Uterus (tissue), 2 donors: ENCODE measurements at regions not wholly inside any gene's neighbourhood (a gene's known extent, or its start where the extent isn't known, plus 50 kb on each side); places are given as distances from the start of the nearest gene placed in this dataset.

ENCODE experiments used
- POLR2A ChIP-seq, 2 donors: fragments of 450-650 bp; IDR thresholded peaks; one replicate each; pipeline ENCODE4 v1.6.1; 2016; ENCODE audit warnings: antibody characterized with exemption in 2 of 2, mild to moderate bottlenecking in 1 of 2, moderate library complexity in 1 of 2
- TF ChIP-seq, protein P1 (sequence below), 4 experiments: fragments of 200-600 bp in 2 of 4; fragments of 450-650 bp in 2 of 4; sonication (generic) in 2 of 4; IDR thresholded peaks; one replicate each; pipeline ENCODE4 v1.5.1; 2016 to 2019; ENCODE audit warnings: antibody characterized with exemption in 4 of 4, mild to moderate bottlenecking in 2 of 4, moderate library complexity in 1 of 4

DNA sequence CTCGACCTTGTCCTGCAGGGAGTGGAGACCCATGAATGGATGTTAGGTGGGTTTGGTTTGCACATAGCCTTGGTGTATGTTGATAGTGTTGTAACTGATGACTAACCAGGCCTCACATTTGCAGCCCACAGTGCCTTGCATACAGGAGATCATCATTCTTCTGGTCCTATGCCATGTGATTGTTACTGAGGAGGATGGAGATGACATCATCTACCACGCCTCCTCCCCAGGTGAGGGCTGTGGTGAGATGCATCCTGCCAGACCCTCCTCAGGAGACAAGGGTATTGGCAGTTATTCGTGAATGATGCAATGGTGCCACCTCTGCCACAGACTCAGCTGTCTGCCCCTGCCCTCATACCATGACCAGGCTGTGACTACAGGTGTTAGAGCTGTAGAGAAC is 1294.1 kb downstream of the UQCRFS1 start:
- TF ChIP-seq, protein P1, sequence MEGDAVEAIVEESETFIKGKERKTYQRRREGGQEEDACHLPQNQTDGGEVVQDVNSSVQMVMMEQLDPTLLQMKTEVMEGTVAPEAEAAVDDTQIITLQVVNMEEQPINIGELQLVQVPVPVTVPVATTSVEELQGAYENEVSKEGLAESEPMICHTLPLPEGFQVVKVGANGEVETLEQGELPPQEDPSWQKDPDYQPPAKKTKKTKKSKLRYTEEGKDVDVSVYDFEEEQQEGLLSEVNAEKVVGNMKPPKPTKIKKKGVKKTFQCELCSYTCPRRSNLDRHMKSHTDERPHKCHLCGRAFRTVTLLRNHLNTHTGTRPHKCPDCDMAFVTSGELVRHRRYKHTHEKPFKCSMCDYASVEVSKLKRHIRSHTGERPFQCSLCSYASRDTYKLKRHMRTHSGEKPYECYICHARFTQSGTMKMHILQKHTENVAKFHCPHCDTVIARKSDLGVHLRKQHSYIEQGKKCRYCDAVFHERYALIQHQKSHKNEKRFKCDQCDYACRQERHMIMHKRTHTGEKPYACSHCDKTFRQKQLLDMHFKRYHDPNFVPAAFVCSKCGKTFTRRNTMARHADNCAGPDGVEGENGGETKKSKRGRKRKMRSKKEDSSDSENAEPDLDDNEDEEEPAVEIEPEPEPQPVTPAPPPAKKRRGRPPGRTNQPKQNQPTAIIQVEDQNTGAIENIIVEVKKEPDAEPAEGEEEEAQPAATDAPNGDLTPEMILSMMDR (IDR thresholded peaks at IDR 0.05), result no peak
- TF ChIP-seq POLR2A (IDR thresholded peaks at IDR 0.05), result no peak
